SK-N-SH (cell line): ENCODE measurements at regions not wholly inside any gene's neighbourhood (a gene's known extent, or its start where the extent isn't known, plus 50 kb on each side); places are given as distances from the start of the nearest gene placed in this dataset.

Experiments used
- CTCF ChIA-PET: fragments of 300-600, 350-600 bp; formaldehyde crosslinking; extraction: SDS; loops from one replicate; lab custom pipeline; 2021; lab: Yijun Ruan, JAX
- POLR2A ChIA-PET: fragments of 350-600 bp; sonication (Branson Sonifier 250); formaldehyde crosslinking; extraction: SDS; loops from one replicate; lab custom pipeline; 2020; ENCODE audit warnings: antibody characterized with exemption, inconsistent platforms; lab: Yijun Ruan, JAX
- DNase-seq: peaks from one replicate; pipeline ENCODE4 v3.0.0; 2012
- H2AFZ ChIP-seq: fragments of 200-600 bp; sonication (generic); 2 replicates; pipeline ENCODE4 v1.8.1; 2016; ENCODE audit warnings: antibody characterized with exemption, mild to moderate bottlenecking, low read depth
- H3F3A ChIP-seq: fragments of 200-600 bp; sonication (generic); replicated peaks from 2 replicates; pipeline ENCODE3; 2016; ENCODE audit warnings: antibody characterized with exemption, mild to moderate bottlenecking; ENCODE audit not compliant: insufficient read depth
- H3K27ac ChIP-seq, 2 experiments: fragments of 200-500 bp in 1 of 2; fragments of 200-600 bp in 1 of 2; sonication (Bioruptor generic) in 1 of 2; sonication (generic), shearing (Covaris generic) in 1 of 2; 2 replicates each; pipeline versions ENCODE4 v1.5.1 to v1.6.1; 2014 to 2016; ENCODE audit warnings: low read depth in 2 of 2, inconsistent platforms in 1 of 2, low read length in 1 of 2, mild to moderate bottlenecking in 1 of 2, mixed read lengths in 1 of 2
- H3K27me3 ChIP-seq: fragments of 200-600 bp; sonication (generic), shearing (Covaris generic); 2 replicates; pipeline ENCODE4 v1.6.1; 2016; ENCODE audit warnings: mixed run types; ENCODE audit not compliant: insufficient read depth
- H3K36me3 ChIP-seq, 2 experiments: fragments of 200-500 bp in 1 of 2; fragments of 200-600 bp in 1 of 2; sonication (Bioruptor generic) in 1 of 2; sonication (generic) in 1 of 2; replicated peaks in 1 of 2; 2 replicates each; pipeline versions ENCODE3 to v1.5.1; 2014 to 2016; ENCODE audit warnings: low read length in 1 of 2, mild to moderate bottlenecking in 1 of 2; ENCODE audit not compliant: insufficient read depth in 2 of 2, control insufficient read depth in 1 of 2
- H3K4me1 ChIP-seq, 2 experiments: fragments of 200-500 bp in 1 of 2; fragments of 200-600 bp in 1 of 2; sonication (Bioruptor generic) in 1 of 2; sonication (generic), shearing (Covaris generic) in 1 of 2; 2 replicates each; pipeline versions ENCODE4 v1.5.1 to v1.6.1; 2014 to 2016; ENCODE audit warnings: low read depth in 1 of 2, low read length in 1 of 2, mixed run types in 1 of 2; ENCODE audit not compliant: insufficient read depth in 2 of 2, control insufficient read depth in 1 of 2
- H3K4me2 ChIP-seq: fragments of 200-600 bp; sonication (generic), shearing (Covaris generic); 2 replicates; pipeline ENCODE4 v1.6.1; 2017; ENCODE audit warnings: mixed run types
- H3K4me3 ChIP-seq, 2 experiments: fragments of 200-500 bp in 1 of 2; fragments of 200-600 bp in 1 of 2; sonication (Bioruptor generic) in 1 of 2; sonication (generic), shearing (Covaris generic) in 1 of 2; 2 replicates each; pipeline versions ENCODE4 v1.5.1 to v1.8.1; 2014 to 2016; ENCODE audit warnings: low read depth in 2 of 2, inconsistent platforms in 1 of 2, low read length in 1 of 2, mild to moderate bottlenecking in 1 of 2, mixed read lengths in 1 of 2, moderate library complexity in 1 of 2
- H3K79me2 ChIP-seq: fragments of 200-600 bp; sonication (generic); 2 replicates; pipeline ENCODE4 v1.8.1; 2017; ENCODE audit warnings: mild to moderate bottlenecking; ENCODE audit not compliant: insufficient read depth
- H3K9ac ChIP-seq: fragments of 200-600 bp; sonication (generic); 2 replicates; pipeline ENCODE4 v1.6.1; 2017; ENCODE audit warnings: mixed run types
- H3K9me2 ChIP-seq: fragments of 200-600 bp; sonication (generic); 2 replicates; pipeline ENCODE4 v1.6.1; 2017; ENCODE audit warnings: mixed run types
- H3K9me3 ChIP-seq: fragments of 200-600 bp; sonication (generic); 2 replicates; pipeline ENCODE4 v1.6.1; 2017; ENCODE audit warnings: mixed run types, mild to moderate bottlenecking, moderate library complexity
- H4K20me1 ChIP-seq: fragments of 200-600 bp; sonication (generic); 2 replicates; pipeline ENCODE4 v1.6.1; 2017; ENCODE audit warnings: mild to moderate bottlenecking, mixed run types; ENCODE audit not compliant: insufficient read depth
- ELF1 ChIP-seq: IDR thresholded peaks from 2 replicates; pipeline ENCODE4 v1.4.0; 2012
- EP300 ChIP-seq, 2 experiments: IDR thresholded peaks; 2 replicates each; pipeline versions ENCODE4 v1.4.0 to v1.6.1; 2012; ENCODE audit warnings: borderline replicate concordance in 1 of 2, low read depth in 1 of 2, low read length in 1 of 2
- GABPA ChIP-seq: IDR thresholded peaks from 2 replicates; pipeline ENCODE4 v1.4.0; 2012; ENCODE audit warnings: low read depth, mild to moderate bottlenecking
- MAX ChIP-seq: IDR thresholded peaks from 2 replicates; pipeline ENCODE4 v1.4.0; 2012; ENCODE audit warnings: low read depth
- MEF2A ChIP-seq: IDR thresholded peaks from 2 replicates; pipeline ENCODE4 v1.4.0; 2012; ENCODE audit warnings: low read depth, borderline replicate concordance
- MXI1 ChIP-seq: IDR thresholded peaks from 2 replicates; pipeline ENCODE4 v1.6.1; 2012; ENCODE audit warnings: mild to moderate bottlenecking, low read depth, low read length, improper control_type of control experiment
- NRF1 ChIP-seq: IDR thresholded peaks from 2 replicates; pipeline ENCODE4 v1.6.1; 2012; ENCODE audit warnings: low read depth, mild to moderate bottlenecking, low read length
- PBX3 ChIP-seq: IDR thresholded peaks from 2 replicates; pipeline ENCODE4; 2012
- POLR2AphosphoS5 ChIP-seq: IDR thresholded peaks from 2 replicates; pipeline ENCODE4 v1.6.1; 2012; ENCODE audit warnings: low read depth, low read length
- RCOR1 ChIP-seq: fragments of 150-350 bp; IDR thresholded peaks from 2 replicates; pipeline ENCODE4 v1.6.1; 2017; ENCODE audit warnings: antibody characterized with exemption, low read length
- RXRA ChIP-seq: IDR thresholded peaks from 2 replicates; pipeline ENCODE4 v1.4.0; 2012; ENCODE audit warnings: low read depth, mild to moderate bottlenecking, borderline replicate concordance
- TCF12 ChIP-seq: IDR thresholded peaks from 2 replicates; pipeline ENCODE4 v1.4.0; 2012
- YY1 ChIP-seq: IDR thresholded peaks from 2 replicates; pipeline ENCODE4 v1.4.0; 2012; ENCODE audit warnings: low read depth, mild to moderate bottlenecking
- WGBS: methylation state at CpG from one replicate; pipeline ENCODE4 v1.1.6; 2017; ENCODE audit warnings: low lambda C conversion rate; 5-methylcytosine and 5-hydroxymethylcytosine counted together
- TF ChIP-seq, protein P1 (sequence below): fragments of 150-350 bp; IDR thresholded peaks from 2 replicates; pipeline ENCODE4 v1.6.1; 2017; ENCODE audit warnings: antibody characterized with exemption, low read length, low read depth, borderline replicate concordance
- TF ChIP-seq, protein P2 (sequence below): IDR thresholded peaks from 2 replicates; pipeline ENCODE4 v1.4.0; 2012; ENCODE audit warnings: low read depth, borderline replicate concordance
- TF ChIP-seq, protein P3 (sequence below): fragments of 200-600 bp; sonication (generic); IDR thresholded peaks from 2 replicates; pipeline ENCODE4 v1.6.1; 2017; ENCODE audit warnings: antibody characterized with exemption, mild to moderate bottlenecking, moderate library complexity
- TF ChIP-seq, protein P4 (sequence below): IDR thresholded peaks from 2 replicates; pipeline ENCODE4 v1.6.1; 2012; ENCODE audit warnings: mild to moderate bottlenecking, low read depth, low read length, moderate library complexity

GRCh38 chr1:217079584-217079983 is 356.4 kb upstream of the ESRRG start:
- H3F3A ChIP-seq: no peaks in the 10 kb centered on the region
- no peaks in the 10 kb centered on the region for H3K36me3 ChIP-seq
- H4K20me1 ChIP-seq: no peaks in the 10 kb centered on the region
- H3K4me2 ChIP-seq: no peak overlapping the region
- no peaks in the 10 kb centered on the region for H3K79me2 ChIP-seq
- H3K27ac ChIP-seq: no peak overlapping the region
- 79% methylated on average over 3 of the region's 3 CpGs for WGBS
- no peak for DNase-seq
- ChIA-PET POLR2A (no interaction called here), CTCF (interaction anchor here (0.7 kb wide), 1 partner anchor 16 kb away, joined by 3 read pairs; no protein-coding TSS in a partner anchor)
- no peak overlapping the region for H3K4me3 ChIP-seq
- no peak overlapping the region for H3K9ac ChIP-seq
- no peaks in the 10 kb centered on the region for H3K9me3 ChIP-seq
- 0 out of 2 replicates have a peak, but pooled peaks cover 2% of the 10 kb centered on the region for H3K9me2 ChIP-seq
- H3K4me1 ChIP-seq: peaks cover 0 to 5% of the 10 kb centered on the region in 2 experiments; a peak in 2 of 4 replicates
- TF ChIP-seq YY1: no peak
- TF ChIP-seq POLR2AphosphoS5: no peak
- TF ChIP-seq, protein P1, sequence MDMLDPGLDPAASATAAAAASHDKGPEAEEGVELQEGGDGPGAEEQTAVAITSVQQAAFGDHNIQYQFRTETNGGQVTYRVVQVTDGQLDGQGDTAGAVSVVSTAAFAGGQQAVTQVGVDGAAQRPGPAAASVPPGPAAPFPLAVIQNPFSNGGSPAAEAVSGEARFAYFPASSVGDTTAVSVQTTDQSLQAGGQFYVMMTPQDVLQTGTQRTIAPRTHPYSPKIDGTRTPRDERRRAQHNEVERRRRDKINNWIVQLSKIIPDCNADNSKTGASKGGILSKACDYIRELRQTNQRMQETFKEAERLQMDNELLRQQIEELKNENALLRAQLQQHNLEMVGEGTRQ: no peak
- TF ChIP-seq RCOR1: no peak
- no peak for TF ChIP-seq MXI1
- no peak for TF ChIP-seq MAX
- TF ChIP-seq, protein P2, sequence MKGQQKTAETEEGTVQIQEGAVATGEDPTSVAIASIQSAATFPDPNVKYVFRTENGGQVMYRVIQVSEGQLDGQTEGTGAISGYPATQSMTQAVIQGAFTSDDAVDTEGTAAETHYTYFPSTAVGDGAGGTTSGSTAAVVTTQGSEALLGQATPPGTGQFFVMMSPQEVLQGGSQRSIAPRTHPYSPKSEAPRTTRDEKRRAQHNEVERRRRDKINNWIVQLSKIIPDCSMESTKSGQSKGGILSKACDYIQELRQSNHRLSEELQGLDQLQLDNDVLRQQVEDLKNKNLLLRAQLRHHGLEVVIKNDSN: no peak
- TF ChIP-seq PBX3: no peak
- TF ChIP-seq, protein P3, sequence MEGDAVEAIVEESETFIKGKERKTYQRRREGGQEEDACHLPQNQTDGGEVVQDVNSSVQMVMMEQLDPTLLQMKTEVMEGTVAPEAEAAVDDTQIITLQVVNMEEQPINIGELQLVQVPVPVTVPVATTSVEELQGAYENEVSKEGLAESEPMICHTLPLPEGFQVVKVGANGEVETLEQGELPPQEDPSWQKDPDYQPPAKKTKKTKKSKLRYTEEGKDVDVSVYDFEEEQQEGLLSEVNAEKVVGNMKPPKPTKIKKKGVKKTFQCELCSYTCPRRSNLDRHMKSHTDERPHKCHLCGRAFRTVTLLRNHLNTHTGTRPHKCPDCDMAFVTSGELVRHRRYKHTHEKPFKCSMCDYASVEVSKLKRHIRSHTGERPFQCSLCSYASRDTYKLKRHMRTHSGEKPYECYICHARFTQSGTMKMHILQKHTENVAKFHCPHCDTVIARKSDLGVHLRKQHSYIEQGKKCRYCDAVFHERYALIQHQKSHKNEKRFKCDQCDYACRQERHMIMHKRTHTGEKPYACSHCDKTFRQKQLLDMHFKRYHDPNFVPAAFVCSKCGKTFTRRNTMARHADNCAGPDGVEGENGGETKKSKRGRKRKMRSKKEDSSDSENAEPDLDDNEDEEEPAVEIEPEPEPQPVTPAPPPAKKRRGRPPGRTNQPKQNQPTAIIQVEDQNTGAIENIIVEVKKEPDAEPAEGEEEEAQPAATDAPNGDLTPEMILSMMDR: no peak
- no peak for TF ChIP-seq TCF12
- TF ChIP-seq EP300 (IDR thresholded peaks at IDR 0.05; ENCODE audit: borderline replicate concordance in 1 of 2, low read depth in 1 of 2, low read length in 1 of 2): no peak
- TF ChIP-seq, protein P4, sequence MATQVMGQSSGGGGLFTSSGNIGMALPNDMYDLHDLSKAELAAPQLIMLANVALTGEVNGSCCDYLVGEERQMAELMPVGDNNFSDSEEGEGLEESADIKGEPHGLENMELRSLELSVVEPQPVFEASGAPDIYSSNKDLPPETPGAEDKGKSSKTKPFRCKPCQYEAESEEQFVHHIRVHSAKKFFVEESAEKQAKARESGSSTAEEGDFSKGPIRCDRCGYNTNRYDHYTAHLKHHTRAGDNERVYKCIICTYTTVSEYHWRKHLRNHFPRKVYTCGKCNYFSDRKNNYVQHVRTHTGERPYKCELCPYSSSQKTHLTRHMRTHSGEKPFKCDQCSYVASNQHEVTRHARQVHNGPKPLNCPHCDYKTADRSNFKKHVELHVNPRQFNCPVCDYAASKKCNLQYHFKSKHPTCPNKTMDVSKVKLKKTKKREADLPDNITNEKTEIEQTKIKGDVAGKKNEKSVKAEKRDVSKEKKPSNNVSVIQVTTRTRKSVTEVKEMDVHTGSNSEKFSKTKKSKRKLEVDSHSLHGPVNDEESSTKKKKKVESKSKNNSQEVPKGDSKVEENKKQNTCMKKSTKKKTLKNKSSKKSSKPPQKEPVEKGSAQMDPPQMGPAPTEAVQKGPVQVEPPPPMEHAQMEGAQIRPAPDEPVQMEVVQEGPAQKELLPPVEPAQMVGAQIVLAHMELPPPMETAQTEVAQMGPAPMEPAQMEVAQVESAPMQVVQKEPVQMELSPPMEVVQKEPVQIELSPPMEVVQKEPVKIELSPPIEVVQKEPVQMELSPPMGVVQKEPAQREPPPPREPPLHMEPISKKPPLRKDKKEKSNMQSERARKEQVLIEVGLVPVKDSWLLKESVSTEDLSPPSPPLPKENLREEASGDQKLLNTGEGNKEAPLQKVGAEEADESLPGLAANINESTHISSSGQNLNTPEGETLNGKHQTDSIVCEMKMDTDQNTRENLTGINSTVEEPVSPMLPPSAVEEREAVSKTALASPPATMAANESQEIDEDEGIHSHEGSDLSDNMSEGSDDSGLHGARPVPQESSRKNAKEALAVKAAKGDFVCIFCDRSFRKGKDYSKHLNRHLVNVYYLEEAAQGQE: no peak
- no peak for TF ChIP-seq MEF2A
- no peak for TF ChIP-seq RXRA
- TF ChIP-seq ELF1: no peak
- no peak for TF ChIP-seq NRF1
- no peak for TF ChIP-seq GABPA
- no peak overlapping the region for H2AFZ ChIP-seq
- no peaks in the 10 kb centered on the region for H3K27me3 ChIP-seq
